HG03457 (cell line): ENCODE measurements at regions not wholly inside any gene's neighbourhood (a gene's known extent, or its start where the extent isn't known, plus 50 kb on each side); places are given as distances from the start of the nearest gene placed in this dataset.
"Not testable (repeated sequence)": the region's sequence is repeated elsewhere in the genome, so short reads cannot be mapped to it uniquely, and the experiment has no call there.

Experiments
- ATAC-seq: cut with Tn5 transposase; IDR thresholded peaks from one replicate; pipeline ENCODE4 v1.9.1; 2021; ENCODE audit warnings: moderate number of reproducible peaks; ENCODE audit not compliant: unreplicated experiment

- peak; percentile 90 for ATAC-seq
Observed at GRCh38 chr13:61880578-61881283, 465.1 kb upstream of the PCDH20 start.

- not testable (repeated sequence) for ATAC-seq
Observed at GRCh38 chr13:61878565-61878964, 462.9 kb upstream of the PCDH20 start.

GRCh38 chr13:61874970-61875579 lies 459.4 kb upstream of the PCDH20 start:
- ATAC-seq: no peak

- ATAC-seq: no peak
Observed at GRCh38 chr13:61873717-61874116, 458.1 kb upstream of the PCDH20 start.

GRCh38 chr13:61857198-61857597 lies 441.5 kb upstream of the PCDH20 start:
- ATAC-seq: no peak

GRCh38 chr13:61852116-61852619 lies 436.5 kb upstream of the PCDH20 start:
- ATAC-seq: no peak

- ATAC-seq: no peak
Observed at GRCh38 chr13:61850794-61851193, 435.1 kb upstream of the PCDH20 start.

- ATAC-seq: no peak
Observed at GRCh38 chr13:61838568-61838967, 422.9 kb upstream of the PCDH20 start.

GRCh38 chr13:61833228-61833627 lies 417.6 kb upstream of the PCDH20 start:
- ATAC-seq: no peak

- no peak for ATAC-seq
Observed at GRCh38 chr13:61831026-61831425, 415.4 kb upstream of the PCDH20 start.

- ATAC-seq: no peak
Observed at GRCh38 chr13:61830475-61830874, 414.8 kb upstream of the PCDH20 start.

- no peak for ATAC-seq
Observed at GRCh38 chr13:61824168-61824567, 408.5 kb upstream of the PCDH20 start.

GRCh38 chr13:61812286-61812685 lies 396.6 kb upstream of the PCDH20 start:
- ATAC-seq: no peak

GRCh38 chr13:61810065-61810464 lies 394.4 kb upstream of the PCDH20 start:
- ATAC-seq: no peak

- ATAC-seq: no peak
Observed at GRCh38 chr13:61797397-61797796, 381.7 kb upstream of the PCDH20 start.

- ATAC-seq: no peak
Observed at GRCh38 chr13:61795580-61795979, 379.9 kb upstream of the PCDH20 start.

- ATAC-seq: no peak
Observed at GRCh38 chr13:61779456-61779855, 363.8 kb upstream of the PCDH20 start.

GRCh38 chr13:61778531-61778930 lies 362.9 kb upstream of the PCDH20 start:
- ATAC-seq: no peak

GRCh38 chr13:61777899-61778298 lies 362.2 kb upstream of the PCDH20 start:
- ATAC-seq: no peak

GRCh38 chr13:61777271-61777670 lies 361.6 kb upstream of the PCDH20 start:
- ATAC-seq: no peak

- no peak for ATAC-seq
Observed at GRCh38 chr13:61774903-61775302, 359.3 kb upstream of the PCDH20 start.

- no peak for ATAC-seq
Observed at GRCh38 chr13:61770681-61771080, 355.0 kb upstream of the PCDH20 start.

- no peak for ATAC-seq
Observed at GRCh38 chr13:61768175-61768574, 352.5 kb upstream of the PCDH20 start.
